ENCODE measurements at regions not wholly inside any gene's neighbourhood (a gene's known extent, or its start where the extent isn't known, plus 50 kb on each side); places are given as distances from the start of the nearest gene placed in this dataset.
"Not testable (repeated sequence)": the region's sequence is repeated elsewhere in the genome, so short reads cannot be mapped to it uniquely, and the experiment has no call there.

DNA sequence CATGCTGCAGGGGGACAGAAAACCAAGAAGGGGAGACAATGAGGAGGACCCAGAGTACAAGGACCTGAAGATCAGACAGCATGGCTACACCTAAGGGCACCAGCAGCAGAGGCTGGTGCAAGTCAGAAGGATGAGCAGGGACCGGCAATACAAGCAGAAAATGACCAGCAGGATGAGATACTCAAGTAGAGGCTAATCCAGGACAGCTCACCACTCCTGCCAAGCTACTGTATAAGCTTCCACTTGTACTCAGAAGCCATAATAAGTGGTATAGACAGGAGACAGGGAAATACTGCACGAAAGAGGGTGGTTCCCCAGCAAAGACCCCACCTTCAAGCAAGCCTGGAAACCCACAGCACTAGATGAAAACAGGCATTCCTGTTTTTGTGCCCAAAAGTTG lies 138.7 kb upstream of the ZC3H12C start:
- no peak for DNase-seq

DNA sequence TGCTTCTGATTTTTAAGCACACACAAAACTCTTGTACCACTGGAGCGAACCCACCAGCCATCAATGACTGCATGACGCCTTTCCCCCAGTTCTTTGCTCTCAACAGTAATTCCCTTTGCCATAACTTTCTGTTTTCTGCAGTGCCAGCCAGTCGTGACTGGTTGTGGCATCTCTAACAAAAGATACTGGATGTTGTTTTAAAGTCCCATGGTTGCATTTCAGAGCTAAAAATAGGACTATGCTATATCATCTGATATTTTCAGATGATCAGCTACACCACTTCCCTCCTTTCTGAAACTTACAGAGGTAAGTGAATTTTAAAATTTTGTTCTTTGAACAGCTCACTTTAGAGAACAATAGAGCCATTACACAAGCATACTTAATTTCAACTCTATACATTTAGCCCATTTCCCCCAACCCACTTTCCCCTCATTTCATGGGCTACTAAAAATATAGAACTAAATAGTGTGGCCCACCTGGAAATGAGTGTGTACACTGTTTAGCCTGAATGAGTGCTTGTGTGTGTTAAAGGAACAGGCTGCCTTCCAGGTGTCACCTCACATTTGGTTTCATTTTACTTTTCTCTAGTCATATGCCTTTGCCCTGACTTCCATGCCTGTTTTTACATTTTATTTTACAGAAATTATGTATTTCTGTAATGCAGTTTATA lies 136.9 kb upstream of the ZC3H12C start:
- DNase-seq, result no peak

- DNase-seq, result no peak
Observed at GRCh38 chr11:109957000-109957399, 136.2 kb upstream of the ZC3H12C start.

GRCh38 chr11:109957601-109958000 lies 135.6 kb upstream of the ZC3H12C start:
- DNase-seq, result no peak

DNA sequence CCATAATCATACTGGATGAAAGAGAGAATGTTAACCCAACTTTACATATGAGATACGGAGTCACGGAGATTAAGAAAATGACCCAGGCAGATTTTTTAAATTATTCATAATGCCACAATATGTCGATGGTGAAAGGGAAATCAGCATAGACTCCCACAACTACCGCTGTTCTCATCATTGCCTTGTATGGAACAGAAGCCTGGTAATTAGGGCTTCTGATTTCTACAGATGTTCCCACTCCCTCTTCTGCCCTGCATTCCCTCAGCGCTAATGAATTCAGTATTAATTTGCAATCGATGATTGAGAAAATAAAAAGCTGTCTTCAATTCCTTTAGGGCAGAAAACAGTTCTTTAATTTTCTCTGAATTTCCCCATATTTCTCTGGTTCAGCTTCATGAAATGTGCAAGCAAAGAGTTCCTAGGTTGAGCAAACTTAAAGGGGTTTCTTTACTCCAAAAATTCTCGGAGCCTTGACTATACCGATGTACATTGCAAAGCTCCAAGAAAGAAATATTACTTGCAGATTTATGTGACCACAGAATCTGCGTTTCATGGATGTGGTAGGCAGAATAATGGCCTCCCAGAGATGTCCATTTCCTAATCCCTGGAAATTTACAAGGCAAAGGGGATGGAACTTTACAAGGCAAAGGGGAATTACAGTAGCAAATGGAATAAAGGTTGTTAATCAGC lies 134.9 kb upstream of the ZC3H12C start:
- DNase-seq, result no peak

- DNase-seq, result peak; percentile 72
Observed at GRCh38 chr11:109958821-109959166, 134.4 kb upstream of the ZC3H12C start.

DNA sequence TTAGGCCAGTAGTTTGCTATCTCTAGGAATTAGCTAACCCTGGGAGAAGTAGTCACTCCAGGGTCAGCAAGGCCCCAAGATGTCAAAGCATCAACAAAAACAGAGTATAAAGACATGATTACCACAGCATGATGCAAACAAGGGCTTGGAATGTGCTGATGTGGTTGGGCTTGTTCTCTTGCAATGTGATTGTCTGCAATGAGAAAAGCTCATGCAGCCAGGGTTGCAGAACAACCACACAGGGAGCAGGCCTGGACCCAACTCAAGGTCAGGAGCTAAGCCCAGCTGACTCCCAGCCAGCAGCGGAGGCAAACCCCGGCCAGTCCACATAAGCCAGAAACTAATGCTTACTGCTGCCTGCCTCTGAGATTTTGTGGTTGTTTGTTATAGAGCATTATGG lies 132.4 kb upstream of the ZC3H12C start:
- no peak for DNase-seq

DNA sequence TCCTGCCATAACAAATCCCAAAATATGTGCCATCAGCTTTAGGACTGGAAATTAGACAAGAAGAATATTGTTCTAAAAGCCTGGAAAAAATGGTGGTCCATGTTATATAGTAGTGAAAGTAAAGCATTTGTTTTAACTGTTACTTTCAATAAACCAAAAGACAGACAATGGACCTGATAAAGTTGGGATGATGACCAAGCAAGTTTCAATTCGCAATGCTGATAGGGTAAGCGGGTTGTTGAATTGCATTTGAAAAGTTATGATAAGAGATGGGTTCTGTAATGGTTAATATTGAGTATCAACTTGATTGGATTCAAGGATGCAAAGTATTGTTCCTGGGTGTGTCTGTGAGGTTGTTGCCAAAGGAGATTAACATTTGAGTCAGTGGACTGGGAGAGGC lies 131.9 kb upstream of the ZC3H12C start:
- DNase-seq, result no peak

DNA sequence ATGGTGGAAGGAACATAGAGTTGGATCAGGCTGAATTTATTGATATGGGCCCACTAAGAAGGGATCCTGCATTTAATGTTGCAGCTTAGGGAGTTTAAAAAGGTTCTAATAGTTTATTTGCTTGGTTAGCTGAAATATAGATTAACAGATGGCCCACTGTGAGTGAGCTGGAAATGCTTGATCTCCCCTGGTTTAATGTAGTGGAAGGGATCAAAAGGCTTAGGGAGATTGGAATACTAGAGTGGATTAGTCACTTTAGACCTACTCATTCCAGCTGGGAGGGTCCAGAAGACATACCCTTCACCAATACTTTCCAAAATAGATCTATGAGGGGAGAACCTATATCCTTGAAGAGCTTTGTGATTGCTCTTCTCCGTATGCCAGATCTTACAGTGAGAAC lies 130.1 kb upstream of the ZC3H12C start:
- DNase-seq, result peak; percentile 85

- DNase-seq, result no peak
Observed at GRCh38 chr11:109964487-109964886, 128.7 kb upstream of the ZC3H12C start.

- not testable (repeated sequence) for DNase-seq
Observed at GRCh38 chr11:109965445-109965844, 127.7 kb upstream of the ZC3H12C start.

DNA sequence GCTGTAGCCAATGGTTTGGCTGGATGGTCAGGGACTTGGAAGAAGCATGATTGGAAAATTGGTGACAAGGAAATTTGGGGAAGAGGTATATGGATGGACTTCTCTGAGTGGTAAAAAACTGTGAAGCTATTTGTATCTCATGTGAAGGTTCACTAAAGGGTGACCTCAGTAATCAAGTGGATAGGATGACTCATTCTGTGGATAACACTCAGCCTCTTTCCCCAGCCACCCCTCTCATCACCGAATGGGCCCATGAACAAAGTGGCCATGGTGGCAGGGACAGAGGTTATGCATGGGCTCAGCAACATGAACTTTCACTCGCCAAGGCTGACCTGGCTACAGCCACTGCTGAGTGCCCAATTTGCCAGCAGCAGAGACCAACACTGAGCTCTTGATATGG lies 127.3 kb upstream of the ZC3H12C start:
- DNase-seq, result not testable (repeated sequence)

- DNase-seq, result not testable (repeated sequence)
Observed at GRCh38 chr11:109967136-109967535, 126.1 kb upstream of the ZC3H12C start.

- DNase-seq, result no peak
Observed at GRCh38 chr11:109968299-109968698, 124.9 kb upstream of the ZC3H12C start.

GRCh38 chr11:109968781-109969180 lies 124.4 kb upstream of the ZC3H12C start:
- no peak for DNase-seq

DNA sequence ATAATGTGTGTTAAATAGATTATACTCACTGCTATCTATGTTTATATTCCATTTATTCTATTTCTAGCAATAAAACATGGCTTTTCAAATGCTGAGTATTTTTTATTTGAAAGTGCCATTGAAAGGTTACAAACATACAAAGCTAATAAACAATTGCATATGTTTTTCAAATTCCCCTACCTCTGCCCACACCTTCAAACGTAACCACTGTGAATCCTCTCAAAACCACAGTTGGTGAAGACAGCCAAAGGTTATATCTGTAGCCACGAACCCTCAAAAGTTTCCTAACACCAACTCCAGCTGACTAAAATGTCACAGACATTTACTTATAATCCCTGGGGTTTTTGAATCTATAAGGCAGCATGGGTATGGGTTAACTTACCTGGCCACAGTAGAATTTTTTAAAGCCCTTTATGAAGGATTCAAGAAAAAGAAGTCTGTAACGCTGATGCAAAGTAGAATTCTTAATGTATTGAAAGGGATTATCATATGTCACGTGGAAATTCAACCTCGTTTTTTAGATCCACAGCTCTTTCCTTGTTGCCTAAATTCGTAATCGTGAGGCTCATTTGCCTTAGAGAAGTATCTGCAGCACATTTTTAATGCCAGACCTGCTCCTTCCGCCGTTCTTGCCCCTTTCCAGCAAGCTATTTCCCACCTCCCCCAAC lies 122.5 kb upstream of the ZC3H12C start:
- DNase-seq, result no peak

- DNase-seq, result no peak
Observed at GRCh38 chr11:109971184-109971523, 122.0 kb upstream of the ZC3H12C start.

DNA sequence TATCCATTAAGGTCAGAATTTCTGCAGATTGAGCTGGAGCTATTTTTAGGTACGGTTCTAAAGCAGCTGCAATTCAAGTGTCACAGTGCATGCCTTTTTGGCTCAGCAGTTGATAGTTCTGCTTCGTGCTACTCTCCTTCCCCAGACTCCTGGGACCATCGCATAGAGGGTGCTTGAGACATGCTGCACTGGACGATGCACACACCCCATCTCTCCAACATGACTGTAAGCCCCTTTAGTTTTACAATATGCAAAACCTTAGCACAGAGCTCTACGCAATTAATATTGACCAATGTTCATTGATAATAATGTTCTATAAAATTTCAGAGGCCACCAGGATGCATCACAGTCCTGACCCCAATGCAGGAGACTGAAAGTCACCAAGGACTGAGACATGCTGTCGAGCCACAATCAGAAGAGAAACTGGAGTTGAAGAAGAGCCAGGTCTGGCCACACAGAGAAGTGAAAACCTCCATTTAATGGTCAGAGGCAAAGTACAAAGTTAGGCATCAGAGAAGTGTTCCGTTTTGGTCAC lies 120.9 kb upstream of the ZC3H12C start:
- DNase-seq, result no peak

DNA sequence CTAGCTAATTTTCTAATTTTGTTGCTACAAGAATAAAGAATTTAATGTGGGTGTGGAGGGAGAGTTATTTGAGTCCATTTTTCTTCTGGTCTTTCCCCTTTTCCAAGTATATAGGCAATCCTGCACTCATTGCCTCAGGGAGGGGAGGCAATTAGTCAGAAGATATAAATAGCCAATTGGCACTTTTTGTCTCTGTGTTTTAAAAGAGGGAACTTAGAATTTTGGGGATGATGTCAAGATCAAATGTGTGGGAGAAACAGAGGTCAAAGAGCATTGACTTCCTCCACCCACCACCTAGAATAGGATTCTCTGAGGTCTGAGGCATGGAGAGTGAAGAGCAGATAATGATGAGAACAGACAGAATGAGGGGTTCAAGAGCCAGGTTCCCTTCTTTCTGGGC lies 120.3 kb upstream of the ZC3H12C start:
- DNase-seq, result no peak

DNA sequence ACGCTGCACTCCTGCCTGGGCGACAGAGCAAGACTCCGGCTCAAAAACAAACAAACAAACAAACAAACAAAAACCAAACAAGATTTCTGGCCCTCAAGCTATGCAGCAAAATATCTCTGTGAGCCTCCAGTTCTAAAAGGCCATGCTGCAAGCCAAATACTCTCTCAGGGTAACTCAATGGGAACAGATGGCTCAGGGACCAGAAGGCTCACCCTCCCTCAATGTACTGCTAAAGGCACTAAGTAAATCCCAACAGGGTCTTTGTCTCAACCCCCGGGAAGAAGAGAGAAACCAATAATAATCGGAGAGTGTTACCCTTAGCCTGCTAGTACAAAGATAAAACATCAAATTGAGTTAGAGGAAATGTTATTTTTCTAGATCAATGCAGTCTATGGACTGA lies 119.7 kb upstream of the ZC3H12C start:
- peak; percentile 77 for DNase-seq

- no peak for DNase-seq
Observed at GRCh38 chr11:109974523-109974922, 118.7 kb upstream of the ZC3H12C start.

DNA sequence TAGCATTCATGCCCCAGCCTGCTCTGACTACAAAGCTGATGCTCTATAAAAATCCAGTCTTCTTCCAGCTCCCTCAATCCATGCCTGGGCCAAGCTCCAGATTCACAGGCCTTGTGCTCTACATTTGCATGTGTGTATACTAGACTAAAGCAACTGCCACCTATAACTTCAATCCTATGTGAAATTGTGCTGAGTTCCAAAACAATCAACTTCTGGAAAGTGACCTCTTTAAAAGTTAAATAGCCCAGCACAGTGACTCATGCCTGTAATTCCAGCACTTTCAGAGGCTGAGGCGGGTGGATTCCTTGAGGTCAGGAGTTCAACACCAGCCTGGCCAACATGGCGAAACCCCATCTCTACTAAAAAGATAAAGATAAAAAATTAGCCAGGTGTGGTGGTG lies 114.3 kb upstream of the ZC3H12C start:
- DNase-seq, result no peak

DNA sequence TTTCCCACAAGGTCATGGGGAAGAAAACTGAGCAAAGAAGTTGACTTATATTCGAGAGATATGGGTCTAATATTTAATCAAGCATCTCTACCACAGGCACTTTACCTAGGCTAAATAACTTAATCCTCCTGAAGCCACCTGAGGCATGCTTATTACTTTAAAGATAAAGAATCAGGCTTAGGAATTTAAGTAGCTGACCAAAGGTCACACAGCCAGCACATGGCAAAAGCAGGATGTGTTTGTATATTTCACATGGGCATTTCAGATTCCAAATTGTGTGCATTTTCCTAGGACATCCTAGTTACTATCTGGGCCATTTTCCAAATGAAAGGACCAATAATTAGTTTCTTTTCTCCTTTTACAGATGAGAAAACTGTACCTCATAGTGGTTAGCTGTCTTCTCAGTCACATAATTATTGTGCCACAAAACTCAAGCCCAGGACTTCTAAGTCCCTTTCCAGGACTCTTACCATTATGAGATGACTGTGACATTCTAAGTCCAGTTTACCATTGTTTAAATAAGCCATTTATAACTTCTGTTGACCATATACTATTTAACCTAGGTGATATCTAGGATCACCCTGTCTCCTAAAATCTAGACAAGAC lies 112.1 kb upstream of the ZC3H12C start:
- DNase-seq, result no peak

DNA sequence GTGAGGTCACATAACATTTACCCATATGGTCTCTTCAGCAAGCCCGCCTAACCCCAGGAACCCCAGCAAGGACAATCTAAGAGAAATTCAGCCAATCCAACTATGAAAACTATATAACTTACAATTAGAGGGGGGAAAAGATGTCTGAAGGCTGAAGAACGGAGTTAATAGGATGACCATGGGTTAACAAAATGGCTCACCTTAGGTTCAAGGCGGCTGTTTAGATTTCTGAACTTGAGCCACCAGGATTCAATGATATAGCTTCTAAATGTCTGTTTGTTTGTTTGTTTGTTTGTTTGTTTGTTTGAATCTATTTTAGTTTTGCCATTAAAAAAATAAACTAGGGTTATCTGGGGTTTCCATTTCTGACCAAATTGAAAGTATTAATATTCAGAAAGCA lies 109.8 kb upstream of the ZC3H12C start:
- DNase-seq, result no peak

Measured in NCI-H82 (cell line).